Vagina (tissue), 2 donors: ENCODE measurements at regions not wholly inside any gene's neighbourhood (a gene's known extent, or its start where the extent isn't known, plus 50 kb on each side); places are given as distances from the start of the nearest gene placed in this dataset.

ENCODE experiments used
- POLR2A ChIP-seq, 2 donors: fragments of 450-650 bp; IDR thresholded peaks; one replicate each; pipeline ENCODE4 v1.6.1; 2017; ENCODE audit warnings: antibody characterized with exemption in 2 of 2, mild to moderate bottlenecking in 2 of 2, moderate library complexity in 2 of 2
- POLR2AphosphoS5 ChIP-seq, 2 donors: sonication (generic); formaldehyde crosslinking; IDR thresholded peaks; one replicate each; pipeline ENCODE4 v1.9.0; 2017; ENCODE audit warnings: antibody characterized with exemption in 2 of 2, mild to moderate bottlenecking in 2 of 2, low read depth in 1 of 2; ENCODE audit not compliant: insufficient read depth in 1 of 2
- TF ChIP-seq, protein P1 (sequence below), 3 experiments: fragments of 450-650 bp in 2 of 3; fragments of 200-600 bp in 1 of 3; sonication (generic) in 1 of 3; IDR thresholded peaks; one replicate each; pipeline ENCODE4 v1.5.1; 2017 to 2019; ENCODE audit warnings: antibody characterized with exemption in 3 of 3, mild to moderate bottlenecking in 2 of 3, moderate library complexity in 2 of 3

DNA sequence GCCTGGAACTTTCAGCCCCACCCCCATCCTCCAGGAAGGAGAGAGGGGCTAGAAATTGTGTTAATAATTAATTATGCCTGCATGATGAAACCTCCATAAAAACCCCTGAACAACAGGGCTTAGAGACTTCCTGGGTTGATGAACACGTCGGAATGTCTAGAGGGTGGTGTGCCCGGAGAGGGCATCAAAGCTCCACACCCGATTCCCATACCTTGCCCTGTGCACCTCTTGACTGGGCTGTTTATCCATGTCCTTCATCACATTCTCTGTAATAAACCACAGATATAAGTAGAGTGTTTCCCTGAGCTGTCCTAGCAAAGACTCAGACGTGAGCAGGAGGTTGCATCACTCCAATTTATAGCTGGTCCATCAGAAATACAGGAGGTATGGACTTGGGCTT, 624.0 kb downstream of the NPHP4 start:
- no peak for TF ChIP-seq POLR2A (IDR thresholded peaks at IDR 0.05)
- TF ChIP-seq, protein P1, sequence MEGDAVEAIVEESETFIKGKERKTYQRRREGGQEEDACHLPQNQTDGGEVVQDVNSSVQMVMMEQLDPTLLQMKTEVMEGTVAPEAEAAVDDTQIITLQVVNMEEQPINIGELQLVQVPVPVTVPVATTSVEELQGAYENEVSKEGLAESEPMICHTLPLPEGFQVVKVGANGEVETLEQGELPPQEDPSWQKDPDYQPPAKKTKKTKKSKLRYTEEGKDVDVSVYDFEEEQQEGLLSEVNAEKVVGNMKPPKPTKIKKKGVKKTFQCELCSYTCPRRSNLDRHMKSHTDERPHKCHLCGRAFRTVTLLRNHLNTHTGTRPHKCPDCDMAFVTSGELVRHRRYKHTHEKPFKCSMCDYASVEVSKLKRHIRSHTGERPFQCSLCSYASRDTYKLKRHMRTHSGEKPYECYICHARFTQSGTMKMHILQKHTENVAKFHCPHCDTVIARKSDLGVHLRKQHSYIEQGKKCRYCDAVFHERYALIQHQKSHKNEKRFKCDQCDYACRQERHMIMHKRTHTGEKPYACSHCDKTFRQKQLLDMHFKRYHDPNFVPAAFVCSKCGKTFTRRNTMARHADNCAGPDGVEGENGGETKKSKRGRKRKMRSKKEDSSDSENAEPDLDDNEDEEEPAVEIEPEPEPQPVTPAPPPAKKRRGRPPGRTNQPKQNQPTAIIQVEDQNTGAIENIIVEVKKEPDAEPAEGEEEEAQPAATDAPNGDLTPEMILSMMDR (IDR thresholded peaks at IDR 0.05), result no peak
- no peak for TF ChIP-seq POLR2AphosphoS5 (IDR thresholded peaks at IDR 0.05; ENCODE audit: insufficient read depth in 1 of 2, low read depth in 1 of 2)
